ENCODE measurements at regions not wholly inside any gene's neighbourhood (a gene's known extent, or its start where the extent isn't known, plus 50 kb on each side); places are given as distances from the start of the nearest gene placed in this dataset.

- no peak for TF ChIP-seq ZNF404 (tag by site-specific recombination; IDR thresholded peaks at IDR 0.05)
- TF ChIP-seq GLI2 (tag by site-specific recombination; IDR thresholded peaks at IDR 0.05; ENCODE audit: borderline replicate concordance, low read depth) = no peak
- TF ChIP-seq ZNF138 (tag by site-specific recombination; IDR thresholded peaks at IDR 0.05; ENCODE audit: borderline replicate concordance) = no peak
- TF ChIP-seq BCL11A (tag by site-specific recombination; IDR thresholded peaks at IDR 0.05; ENCODE audit: low read depth) = no peak
- no peak for TF ChIP-seq CTCF (tag by site-specific recombination; IDR thresholded peaks at IDR 0.05)
- TF ChIP-seq ZNF645 (tag by site-specific recombination; IDR thresholded peaks at IDR 0.05) = no peak
- TF ChIP-seq ZBTB44 (tag by site-specific recombination; IDR thresholded peaks at IDR 0.05) = no peak
- TF ChIP-seq ZNF488 (tag by site-specific recombination; IDR thresholded peaks at IDR 0.05) = no peak
- no peak for TF ChIP-seq ZNF555 (tag by site-specific recombination; conservative IDR thresholded peaks at IDR 0.05)
Measured at GRCh38 chr3:18987070-18987469, 161.2 kb upstream of the KCNH8 start (continued).

GRCh38 chr3:18982920-18983319 is 165.4 kb upstream of the KCNH8 start:
- H3K9me3 ChIP-seq (ENCODE audit: control insufficient read depth, insufficient read depth, low read depth, low read length) = no peaks in the 10 kb centered on the region
- ChIA-PET POLR2A (no interaction called here), CTCF (no interaction called here)
- TF ChIP-seq SP2 (tag by site-specific recombination; IDR thresholded peaks at IDR 0.05) = no peak
- no peak for TF ChIP-seq KLF10 (tag by site-specific recombination; IDR thresholded peaks at IDR 0.05)
- no peak for TF ChIP-seq ZNF610 (tag by site-specific recombination; IDR thresholded peaks at IDR 0.05; ENCODE audit: borderline replicate concordance)
- TF ChIP-seq ZNF26 (tag by site-specific recombination; IDR thresholded peaks at IDR 0.05) = no peak
- no peak for TF ChIP-seq ZNF639 (tag by site-specific recombination; IDR thresholded peaks at IDR 0.05)
- no peak for TF ChIP-seq ZNF157 (tag by site-specific recombination; IDR thresholded peaks at IDR 0.05)
- TF ChIP-seq ZNF23 (tag by site-specific recombination; IDR thresholded peaks at IDR 0.05; ENCODE audit: borderline replicate concordance) = no peak
- TF ChIP-seq ZBTB6 (tag by site-specific recombination; IDR thresholded peaks at IDR 0.05) = no peak
- no peak for TF ChIP-seq MEIS1 (CRISPR knock-in tag; IDR thresholded peaks at IDR 0.05; ENCODE audit: borderline replicate concordance)
- TF ChIP-seq, protein P1, sequence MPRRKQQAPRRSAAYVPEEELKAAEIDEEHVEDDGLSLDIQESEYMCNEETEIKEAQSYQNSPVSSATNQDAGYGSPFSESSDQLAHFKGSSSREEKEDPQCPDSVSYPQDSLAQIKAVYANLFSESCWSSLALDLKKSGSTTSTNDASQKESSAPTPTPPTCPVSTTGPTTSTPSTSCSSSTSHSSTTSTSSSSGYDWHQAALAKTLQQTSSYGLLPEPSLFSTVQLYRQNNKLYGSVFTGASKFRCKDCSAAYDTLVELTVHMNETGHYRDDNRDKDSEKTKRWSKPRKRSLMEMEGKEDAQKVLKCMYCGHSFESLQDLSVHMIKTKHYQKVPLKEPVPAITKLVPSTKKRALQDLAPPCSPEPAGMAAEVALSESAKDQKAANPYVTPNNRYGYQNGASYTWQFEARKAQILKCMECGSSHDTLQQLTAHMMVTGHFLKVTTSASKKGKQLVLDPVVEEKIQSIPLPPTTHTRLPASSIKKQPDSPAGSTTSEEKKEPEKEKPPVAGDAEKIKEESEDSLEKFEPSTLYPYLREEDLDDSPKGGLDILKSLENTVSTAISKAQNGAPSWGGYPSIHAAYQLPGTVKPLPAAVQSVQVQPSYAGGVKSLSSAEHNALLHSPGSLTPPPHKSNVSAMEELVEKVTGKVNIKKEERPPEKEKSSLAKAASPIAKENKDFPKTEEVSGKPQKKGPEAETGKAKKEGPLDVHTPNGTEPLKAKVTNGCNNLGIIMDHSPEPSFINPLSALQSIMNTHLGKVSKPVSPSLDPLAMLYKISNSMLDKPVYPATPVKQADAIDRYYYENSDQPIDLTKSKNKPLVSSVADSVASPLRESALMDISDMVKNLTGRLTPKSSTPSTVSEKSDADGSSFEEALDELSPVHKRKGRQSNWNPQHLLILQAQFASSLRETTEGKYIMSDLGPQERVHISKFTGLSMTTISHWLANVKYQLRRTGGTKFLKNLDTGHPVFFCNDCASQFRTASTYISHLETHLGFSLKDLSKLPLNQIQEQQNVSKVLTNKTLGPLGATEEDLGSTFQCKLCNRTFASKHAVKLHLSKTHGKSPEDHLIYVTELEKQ (tag by site-specific recombination; IDR thresholded peaks at IDR 0.05; ENCODE audit: borderline replicate concordance) = no peak
- no peak for TF ChIP-seq IKZF3 (tag by site-specific recombination; IDR thresholded peaks at IDR 0.05)
- no peak for TF ChIP-seq ZNF169 (tag by site-specific recombination; IDR thresholded peaks at IDR 0.05)
- no peak for TF ChIP-seq ZNF274 (IDR thresholded peaks at IDR 0.05; ENCODE audit: low read length)
- TF ChIP-seq ZNF274 (tag by site-specific recombination; IDR thresholded peaks at IDR 0.05; ENCODE audit: borderline replicate concordance) = no peak
- no peak overlapping the region for H3K27ac ChIP-seq (ENCODE audit: extremely low read depth, low read depth, low read length)
- no peaks in the 10 kb centered on the region for H3K36me3 ChIP-seq (ENCODE audit: control insufficient read depth in 2 of 2, insufficient read depth in 1 of 2, low read length in 2 of 2)
- H3K4me1 ChIP-seq (ENCODE audit: control insufficient read depth, insufficient read depth, low read length) = no peaks in the 10 kb centered on the region
- no peak overlapping the region for H3K4me3 ChIP-seq (ENCODE audit: low read depth, low read length)

All from HEK293 (cell line).